HUES64 (cell line): ENCODE measurements at regions not wholly inside any gene's neighbourhood (a gene's known extent, or its start where the extent isn't known, plus 50 kb on each side); places are given as distances from the start of the nearest gene placed in this dataset.

Experiments used
- H3K27ac ChIP-seq: 2 replicates; pipeline ENCODE4 v1.7.0; 2013; ENCODE audit warnings: low read depth, low read length, inconsistent platforms
- H3K27me3 ChIP-seq: 2 replicates; pipeline ENCODE4 v1.6.1; 2013; ENCODE audit warnings: mild to moderate bottlenecking, low read length; ENCODE audit not compliant: insufficient read depth
- H3K36me3 ChIP-seq: 2 replicates; pipeline ENCODE4 v1.6.1; 2013; ENCODE audit warnings: mild to moderate bottlenecking, low read length; ENCODE audit not compliant: insufficient read depth
- H3K4me1 ChIP-seq: 2 replicates; pipeline ENCODE4 v1.6.1; 2013; ENCODE audit warnings: mild to moderate bottlenecking, low read length, moderate library complexity; ENCODE audit not compliant: insufficient read depth
- H3K4me3 ChIP-seq: 2 replicates; pipeline ENCODE4 v1.5.1; 2013; ENCODE audit warnings: mild to moderate bottlenecking, low read length, moderate library complexity
- H3K9ac ChIP-seq: 2 replicates; pipeline ENCODE4 v1.6.1; 2013; ENCODE audit warnings: mild to moderate bottlenecking, low read depth, low read length
- H3K9me3 ChIP-seq: 2 replicates; pipeline ENCODE4 v1.6.1; 2013; ENCODE audit warnings: low read depth, low read length; ENCODE audit not compliant: insufficient read depth
- WGBS: fragments of 150-250, 120-280 bp; methylation state at CpG from one replicate; pipeline ENCODE4 v1.1.7; 2013; ENCODE audit warnings: missing lambda C conversion rate; 5-methylcytosine and 5-hydroxymethylcytosine counted together

DNA sequence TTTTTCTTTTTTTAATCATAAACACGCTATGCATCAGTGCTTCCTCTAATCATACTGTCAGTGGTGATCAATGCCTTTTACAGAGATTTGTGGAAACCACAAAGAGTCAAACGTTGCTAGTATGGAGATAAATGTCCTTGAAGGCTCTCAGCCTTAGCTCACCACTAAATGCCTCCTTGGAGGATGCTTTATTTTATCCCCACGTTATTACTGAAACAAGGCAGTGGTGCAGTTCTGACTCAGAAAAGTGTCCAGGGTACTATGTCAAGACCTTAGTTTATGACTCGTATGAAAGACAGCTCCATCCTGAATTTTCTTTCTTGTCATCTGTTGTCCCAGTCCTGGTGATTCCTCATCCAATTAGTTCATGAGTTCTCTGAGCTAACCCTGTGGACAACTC is 1146.7 kb downstream of the IGSF11 start:
- Histone ChIP-seq H3K27ac (no peak overlapping the region), H3K27me3 (no peaks in the 10 kb centered on the region), H3K9ac (no peak overlapping the region), H3K9me3 (no peaks in the 10 kb centered on the region), H3K4me3 (no peak overlapping the region), H3K4me1 (peaks cover 5% of the 10 kb centered on the region; the same call in 1 of the 2 replicates), H3K36me3 (no peaks in the 10 kb centered on the region)
- WGBS = 70% methylated on average over 4 of the region's 4 CpGs

DNA sequence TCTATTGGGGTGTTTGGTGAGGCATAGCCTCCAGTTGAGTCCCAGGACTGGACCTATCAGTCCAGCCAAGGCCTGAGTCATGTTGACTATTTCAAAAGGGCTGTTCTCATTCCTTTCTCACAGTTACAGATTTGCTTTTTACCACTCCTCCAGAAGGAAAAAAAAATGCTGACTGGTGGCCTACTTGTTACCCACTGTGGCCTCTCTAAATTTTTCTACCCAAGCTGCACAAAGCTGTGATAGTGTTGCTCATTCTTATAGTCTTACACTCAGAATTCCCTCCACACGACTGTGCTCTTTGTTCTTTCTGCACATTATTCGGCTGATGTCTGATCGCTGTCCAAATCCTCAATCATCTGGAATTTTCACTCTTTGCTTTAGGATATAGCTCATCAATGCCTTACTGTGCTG is 1142.2 kb downstream of the IGSF11 start:
- Histone ChIP-seq H3K9me3 (no peaks in the 10 kb centered on the region), H3K4me3 (no peak overlapping the region), H3K4me1 (peaks cover 6% of the 10 kb centered on the region; the same call in 1 of the 2 replicates), H3K9ac (no peak overlapping the region), H3K27ac (no peak overlapping the region), H3K27me3 (no peaks in the 10 kb centered on the region), H3K36me3 (no peaks in the 10 kb centered on the region)
- 93% methylated on average over 3 of the region's 3 CpGs for WGBS

DNA sequence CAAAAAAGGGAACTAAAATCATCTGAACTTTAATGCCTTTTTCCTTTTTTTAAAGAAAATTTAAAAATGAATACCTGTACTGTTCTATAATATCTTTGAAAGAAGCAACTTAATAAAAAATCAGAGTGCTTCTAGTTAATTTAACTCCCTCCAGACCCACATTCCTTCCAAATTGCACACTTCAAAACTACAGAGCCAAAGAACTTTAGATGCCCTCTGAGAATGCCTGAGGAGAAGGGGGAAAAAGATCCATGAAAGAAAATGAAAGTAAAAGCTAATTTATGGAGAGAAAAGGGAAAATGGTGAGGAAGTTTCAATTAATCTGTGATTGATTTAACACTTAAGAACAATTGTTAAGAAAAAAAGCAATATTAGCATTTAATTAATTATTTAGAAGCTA is 1141.6 kb downstream of the IGSF11 start:
- H3K36me3 ChIP-seq = no peaks in the 10 kb centered on the region
- H3K4me1 ChIP-seq = peaks cover 6% of the 10 kb centered on the region; the same call in 1 of the 2 replicates
- no peak overlapping the region for H3K4me3 ChIP-seq
- H3K9me3 ChIP-seq = no peaks in the 10 kb centered on the region
- H3K27me3 ChIP-seq = no peaks in the 10 kb centered on the region
- H3K27ac ChIP-seq = no peak overlapping the region
- no peak overlapping the region for H3K9ac ChIP-seq

DNA sequence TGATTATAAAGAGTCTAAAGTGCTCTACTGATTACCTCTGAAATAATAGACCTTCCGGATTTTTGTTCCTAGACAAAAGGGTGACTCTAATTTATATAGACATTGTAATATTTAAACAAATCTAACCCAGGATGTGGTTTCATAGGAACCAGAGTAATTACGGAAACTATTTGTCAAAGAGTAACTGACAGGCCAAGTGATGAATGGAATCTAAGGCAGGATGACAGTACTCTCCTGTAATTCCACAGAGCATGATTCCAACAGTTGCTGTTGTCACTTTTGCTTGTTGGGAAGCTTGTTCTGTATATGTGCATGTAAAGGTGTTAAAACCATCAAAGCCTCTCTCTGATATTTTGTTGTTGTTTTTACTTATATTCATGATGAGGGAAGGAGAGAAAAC is 1141.0 kb downstream of the IGSF11 start:
- WGBS = 87% methylated on average over 1 of the region's 2 CpGs
- Histone ChIP-seq H3K27me3 (no peaks in the 10 kb centered on the region), H3K9me3 (no peaks in the 10 kb centered on the region), H3K27ac (no peak overlapping the region), H3K36me3 (no peaks in the 10 kb centered on the region), H3K9ac (no peak overlapping the region), H3K4me3 (no peak overlapping the region), H3K4me1 (peaks cover 6% of the 10 kb centered on the region; the same call in 1 of the 2 replicates)

DNA sequence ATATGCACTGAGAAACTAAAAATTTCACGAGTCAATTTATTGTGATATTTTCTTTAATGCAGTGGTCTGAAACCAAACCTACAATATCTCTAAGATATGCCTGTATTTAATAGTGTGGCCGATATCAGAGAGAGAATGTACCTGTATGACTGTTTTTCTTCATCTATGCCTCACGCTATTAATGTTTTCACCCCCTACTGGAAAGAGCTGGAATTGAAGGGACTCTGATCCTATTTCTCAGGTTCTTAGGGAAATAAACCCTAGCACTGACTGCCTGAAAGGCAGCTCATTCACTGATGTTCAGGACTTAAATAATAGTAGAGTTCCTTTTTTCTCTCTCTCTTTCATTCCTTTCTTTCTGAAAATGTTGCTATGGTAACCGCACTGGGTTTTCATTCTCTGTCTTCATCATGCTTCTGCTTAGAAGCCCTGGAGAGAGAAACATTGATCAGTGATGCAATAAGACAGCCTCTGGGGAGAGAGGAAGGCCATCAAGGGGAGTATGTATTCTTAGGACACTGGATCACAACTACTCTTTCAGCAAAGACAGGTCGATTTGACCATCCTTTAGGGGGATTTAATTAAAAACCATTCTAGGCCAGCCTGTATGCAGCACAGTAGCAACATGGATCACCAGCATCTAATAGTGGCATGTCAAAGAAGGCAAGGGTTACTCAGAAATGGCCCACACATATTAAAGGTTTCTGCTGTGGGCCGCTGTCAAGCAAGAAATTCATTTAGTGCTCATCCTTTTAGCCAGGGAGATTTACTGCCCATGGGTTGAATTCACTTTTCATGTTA is 1135.7 kb downstream of the IGSF11 start:
- 74% methylated on average over 5 of the region's 6 CpGs for WGBS
- Histone ChIP-seq H3K4me1 (no peaks in the 10 kb centered on the region), H3K9ac (no peak overlapping the region), H3K36me3 (no peaks in the 10 kb centered on the region), H3K27me3 (no peaks in the 10 kb centered on the region), H3K9me3 (no peaks in the 10 kb centered on the region), H3K4me3 (no peak overlapping the region), H3K27ac (no peak overlapping the region)

DNA sequence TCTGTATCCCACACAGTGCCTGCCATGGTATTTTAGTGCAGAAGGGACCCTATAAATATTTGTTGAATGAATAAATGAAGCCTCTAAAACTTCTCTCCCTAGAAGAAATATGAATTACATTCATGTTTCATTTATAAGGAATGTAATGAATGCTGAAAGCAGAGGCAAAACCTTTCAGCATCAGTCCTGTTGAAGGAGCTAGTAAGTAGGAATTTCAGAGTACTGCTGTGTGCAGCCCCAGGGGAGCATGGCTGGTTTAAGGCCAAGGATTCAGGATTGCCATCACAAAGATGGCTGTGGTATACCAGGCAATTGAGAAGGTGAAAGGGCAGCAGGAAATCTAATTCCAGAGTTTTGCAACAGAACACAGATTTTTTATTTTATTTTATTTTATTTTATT is 1131.4 kb downstream of the IGSF11 start:
- Histone ChIP-seq H3K36me3 (no peaks in the 10 kb centered on the region), H3K27ac (no peak overlapping the region), H3K27me3 (no peaks in the 10 kb centered on the region), H3K4me1 (no peaks in the 10 kb centered on the region), H3K9ac (no peak overlapping the region), H3K4me3 (no peak overlapping the region), H3K9me3 (no peaks in the 10 kb centered on the region)

DNA sequence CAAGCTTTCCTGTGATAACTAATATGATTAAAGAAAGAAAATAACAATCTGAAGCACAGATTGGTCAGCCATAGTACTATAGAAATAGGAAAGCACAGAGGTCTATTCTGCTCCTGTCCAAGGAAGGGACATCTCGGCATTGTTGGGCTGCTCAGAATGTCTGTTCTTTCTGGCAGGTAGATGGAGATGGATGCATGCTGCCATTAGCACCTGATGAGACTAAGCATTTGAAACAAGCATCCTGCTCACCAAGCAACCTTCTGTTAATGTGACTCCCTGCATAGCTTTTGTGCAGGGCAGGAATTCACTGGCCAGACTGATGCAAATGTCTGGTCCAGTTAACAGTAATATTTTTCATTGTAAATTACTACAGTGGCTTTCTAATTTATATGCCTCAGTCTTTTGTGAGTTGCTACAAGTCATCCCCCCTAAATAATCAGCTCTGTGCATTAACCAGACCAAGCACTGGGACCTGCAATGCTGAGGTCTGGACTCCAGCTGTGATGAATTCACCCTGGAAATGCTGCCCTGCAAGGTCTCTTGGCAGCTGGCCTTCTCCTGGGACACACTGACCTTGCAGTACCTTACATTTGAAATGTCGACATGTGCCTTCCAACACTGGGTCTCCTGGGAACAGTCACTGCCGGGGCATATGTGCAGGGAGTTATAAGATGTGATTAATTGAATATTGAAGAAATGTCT is 1123.7 kb downstream of the IGSF11 start:
- no peaks in the 10 kb centered on the region for H3K27me3 ChIP-seq
- WGBS = 82% methylated on average over 3 of the region's 3 CpGs
- H3K36me3 ChIP-seq = no peaks in the 10 kb centered on the region
- no peaks in the 10 kb centered on the region for H3K9me3 ChIP-seq
- no peak overlapping the region for H3K9ac ChIP-seq
- no peak overlapping the region for H3K4me3 ChIP-seq
- H3K4me1 ChIP-seq = peaks cover 7% of the 10 kb centered on the region; the same call in 1 of the 2 replicates
- H3K27ac ChIP-seq = no peak overlapping the region

DNA sequence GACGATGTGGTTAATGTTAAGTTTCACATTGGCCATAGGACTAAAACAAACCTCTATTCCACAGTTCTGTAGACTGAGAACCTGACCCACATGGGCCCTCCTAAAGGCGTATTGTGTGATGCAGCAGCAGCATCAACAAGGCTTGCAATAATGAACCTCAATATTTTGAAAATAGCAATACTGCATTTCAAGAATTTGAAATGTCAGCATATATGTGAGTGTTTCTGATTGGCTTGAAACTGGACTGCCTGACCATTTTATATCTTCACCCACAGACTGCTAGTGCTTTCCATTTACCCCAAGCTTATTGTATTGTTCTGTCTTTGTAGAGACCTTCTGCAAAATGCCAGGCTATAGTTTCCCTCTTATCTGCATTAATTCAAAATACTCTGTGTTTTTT is 1122.3 kb downstream of the IGSF11 start:
- no peak overlapping the region for H3K4me3 ChIP-seq
- no peak overlapping the region for H3K27ac ChIP-seq
- WGBS = 97% methylated on average over 2 of the region's 2 CpGs

DNA sequence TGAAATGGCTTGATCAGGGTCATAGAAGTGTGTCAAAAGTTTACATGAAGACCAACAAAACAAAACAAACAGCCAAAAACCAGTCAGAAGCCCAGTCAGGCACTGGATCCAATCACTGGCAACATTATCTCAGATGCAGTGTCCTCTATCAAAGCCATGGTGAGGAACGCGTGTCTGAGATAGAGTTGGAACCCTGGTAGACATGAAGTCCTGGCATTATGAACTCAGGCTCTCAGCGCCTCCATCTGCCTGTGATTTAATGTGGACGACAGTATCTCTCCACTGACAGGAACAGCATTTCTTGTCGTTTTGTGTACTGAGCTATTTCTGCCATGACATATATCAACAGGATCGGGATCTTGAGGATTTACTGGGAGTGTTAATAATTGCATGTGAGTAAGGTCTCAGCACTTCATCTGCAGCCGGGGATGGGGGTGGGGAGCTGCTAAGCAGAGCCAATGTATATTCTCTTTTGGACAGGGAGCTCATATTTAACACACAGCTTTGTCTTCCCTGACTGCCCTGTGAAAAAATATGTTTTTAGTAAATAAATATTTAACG is 1120.0 kb downstream of the IGSF11 start:
- no peak overlapping the region for H3K9ac ChIP-seq
- WGBS = 96% methylated on average over 8 of the region's 8 CpGs
- H3K4me1 ChIP-seq = peaks cover 7% of the 10 kb centered on the region; the same call in 1 of the 2 replicates
- H3K27ac ChIP-seq = no peak overlapping the region
- no peaks in the 10 kb centered on the region for H3K36me3 ChIP-seq
- H3K4me3 ChIP-seq = no peak overlapping the region
- no peaks in the 10 kb centered on the region for H3K9me3 ChIP-seq
- H3K27me3 ChIP-seq = no peaks in the 10 kb centered on the region

More for the DNA sequence above, 1122.3 kb downstream of the IGSF11 start:
- no peaks in the 10 kb centered on the region for H3K9me3 ChIP-seq
- H3K4me1 ChIP-seq = peaks cover 7% of the 10 kb centered on the region; the same call in 1 of the 2 replicates
- H3K9ac ChIP-seq = no peak overlapping the region
- H3K27me3 ChIP-seq = no peaks in the 10 kb centered on the region
- H3K36me3 ChIP-seq = no peaks in the 10 kb centered on the region

DNA sequence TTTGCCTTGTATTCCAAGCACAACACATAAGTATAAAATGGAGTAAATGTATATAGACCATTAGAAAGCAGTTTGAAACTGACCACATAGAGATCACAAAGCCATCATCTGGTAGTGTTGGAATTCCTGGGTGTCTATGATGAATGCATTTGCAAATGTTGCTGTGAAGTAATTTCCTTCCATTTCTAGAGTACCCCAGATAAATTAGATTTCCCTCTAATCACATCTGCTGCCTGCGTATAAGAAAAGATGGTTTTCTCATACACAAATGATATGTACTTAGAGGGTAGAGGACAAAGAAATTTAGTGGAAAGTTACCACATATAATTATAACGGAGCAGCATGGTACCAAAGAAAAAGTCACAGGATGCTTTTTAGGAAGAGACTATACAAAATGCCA is 1117.8 kb downstream of the IGSF11 start:
- no peak overlapping the region for H3K27ac ChIP-seq

DNA sequence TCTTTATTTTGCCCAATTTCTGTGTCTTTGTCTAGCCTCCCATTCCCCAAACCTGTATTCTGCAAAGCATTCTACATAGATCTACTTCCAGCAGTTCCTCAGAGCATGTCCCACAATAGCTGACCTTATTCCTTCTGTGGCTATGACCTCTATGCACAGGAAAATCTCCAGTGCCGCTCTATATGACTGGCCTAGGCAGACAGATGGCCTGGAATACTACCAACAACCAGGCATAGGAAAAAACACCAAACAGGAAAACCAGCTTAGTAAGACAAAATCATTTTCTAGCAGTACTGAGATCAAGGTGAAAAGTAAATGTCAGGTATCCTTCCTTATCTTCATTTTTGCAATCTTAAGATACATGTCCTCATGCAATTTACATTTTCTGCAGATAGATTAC is 1115.0 kb downstream of the IGSF11 start:
- Histone ChIP-seq H3K9ac (no peak overlapping the region), H3K36me3 (no peaks in the 10 kb centered on the region), H3K27me3 (no peaks in the 10 kb centered on the region), H3K9me3 (no peaks in the 10 kb centered on the region), H3K4me3 (no peak overlapping the region), H3K27ac (no peak overlapping the region), H3K4me1 (peaks cover 14% of the 10 kb centered on the region; the same call in 1 of the 2 replicates)
- WGBS = 95% methylated on average over 1 of the region's 1 CpG

More for the DNA sequence above, 1117.8 kb downstream of the IGSF11 start:
- no peaks in the 10 kb centered on the region for H3K9me3 ChIP-seq
- WGBS = 100% methylated on average over 1 of the region's 2 CpGs
- H3K9ac ChIP-seq = no peak overlapping the region
- H3K4me3 ChIP-seq = no peak overlapping the region
- H3K4me1 ChIP-seq = peaks cover 5% of the 10 kb centered on the region; the same call in 1 of the 2 replicates
- H3K27me3 ChIP-seq = no peaks in the 10 kb centered on the region
- no peaks in the 10 kb centered on the region for H3K36me3 ChIP-seq
